ENCODE measurements at regions not wholly inside any gene's neighbourhood (a gene's known extent, or its start where the extent isn't known, plus 50 kb on each side); places are given as distances from the start of the nearest gene placed in this dataset.
"Not testable (repeated sequence)": the region's sequence is repeated elsewhere in the genome, so short reads cannot be mapped to it uniquely, and the experiment has no call there.

GRCh38 chr22:23379540-23380229, 199.4 kb downstream of the BCR start:
- not testable (repeated sequence) for H3K4me1 ChIP-seq (ENCODE audit: control insufficient read depth in 1 of 2, insufficient read depth in 2 of 2, low read length in 2 of 2); H3K9ac ChIP-seq (ENCODE audit: low read depth in 1 of 2, low read length in 2 of 2); H3K9me3 ChIP-seq (ENCODE audit: control insufficient read depth in 1 of 2, low read length in 2 of 2); H3K36me3 ChIP-seq (ENCODE audit: control insufficient read depth in 1 of 2, insufficient read depth in 2 of 2, low read length in 2 of 2); H3K27me3 ChIP-seq (ENCODE audit: control insufficient read depth in 1 of 2, insufficient read depth in 2 of 2, low read length in 2 of 2); H3K4me3 ChIP-seq (ENCODE audit: low read depth in 1 of 2, low read length in 2 of 2); H3K27ac ChIP-seq (ENCODE audit: low read depth, low read length)

GRCh38 chr22:23377767-23378166, 197.5 kb downstream of the BCR start:
- Histone ChIP-seq H3K9ac (ENCODE audit: low read depth in 1 of 2, low read length in 2 of 2) (no peak overlapping the region), H3K27me3 (ENCODE audit: control insufficient read depth in 1 of 2, insufficient read depth in 2 of 2, low read length in 2 of 2) (no peaks in the 10 kb centered on the region), H3K4me1 (ENCODE audit: control insufficient read depth in 1 of 2, insufficient read depth in 2 of 2, low read length in 2 of 2) (no peaks in the 10 kb centered on the region), H3K36me3 (ENCODE audit: control insufficient read depth in 1 of 2, insufficient read depth in 2 of 2, low read length in 2 of 2) (no peaks in the 10 kb centered on the region), H3K4me3 (ENCODE audit: low read depth in 1 of 2, low read length in 2 of 2) (no peak overlapping the region), H3K27ac (ENCODE audit: low read depth, low read length) (no peak overlapping the region), H3K9me3 (ENCODE audit: control insufficient read depth in 1 of 2, low read length in 2 of 2) (no peaks in the 10 kb centered on the region)

DNA sequence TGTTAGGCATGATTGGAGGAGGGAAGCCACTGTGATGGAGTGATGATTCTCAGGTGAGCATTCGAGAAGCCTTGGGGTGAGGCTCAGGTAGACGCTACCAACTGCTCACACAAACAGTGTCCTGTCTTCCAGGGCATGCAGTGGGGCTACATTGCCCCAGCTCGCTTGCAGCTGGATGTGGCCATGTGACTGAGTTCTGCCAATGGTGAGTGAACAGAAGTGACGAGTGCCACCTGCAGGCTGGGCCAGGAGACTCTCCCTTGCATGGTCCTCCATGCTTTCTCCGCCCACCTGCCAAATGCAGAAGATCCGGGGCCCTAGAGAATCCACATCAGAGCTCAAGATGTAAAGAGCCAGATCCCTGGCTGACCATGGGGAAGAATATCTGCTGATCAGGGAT, 195.9 kb downstream of the BCR start:
- Histone ChIP-seq H3K27ac (ENCODE audit: low read depth, low read length) (no peak overlapping the region), H3K9ac (ENCODE audit: low read depth in 1 of 2, low read length in 2 of 2) (no peak overlapping the region), H3K4me3 (ENCODE audit: low read depth in 1 of 2, low read length in 2 of 2) (no peak overlapping the region), H3K27me3 (ENCODE audit: control insufficient read depth in 1 of 2, insufficient read depth in 2 of 2, low read length in 2 of 2) (no peaks in the 10 kb centered on the region), H3K36me3 (ENCODE audit: control insufficient read depth in 1 of 2, insufficient read depth in 2 of 2, low read length in 2 of 2) (no peaks in the 10 kb centered on the region), H3K4me1 (ENCODE audit: control insufficient read depth in 1 of 2, insufficient read depth in 2 of 2, low read length in 2 of 2) (no peaks in the 10 kb centered on the region), H3K9me3 (ENCODE audit: control insufficient read depth in 1 of 2, low read length in 2 of 2) (no peaks in the 10 kb centered on the region)

- H3K27me3 ChIP-seq (ENCODE audit: control insufficient read depth in 1 of 2, insufficient read depth in 2 of 2, low read length in 2 of 2), result no peaks in the 10 kb centered on the region
- H3K9me3 ChIP-seq (ENCODE audit: control insufficient read depth in 1 of 2, low read length in 2 of 2), result no peaks in the 10 kb centered on the region
- H3K4me1 ChIP-seq (ENCODE audit: control insufficient read depth in 1 of 2, insufficient read depth in 2 of 2, low read length in 2 of 2), result no peaks in the 10 kb centered on the region
Measured at GRCh38 chr22:23375031-23375827, 194.9 kb downstream of the BCR start.

DNA sequence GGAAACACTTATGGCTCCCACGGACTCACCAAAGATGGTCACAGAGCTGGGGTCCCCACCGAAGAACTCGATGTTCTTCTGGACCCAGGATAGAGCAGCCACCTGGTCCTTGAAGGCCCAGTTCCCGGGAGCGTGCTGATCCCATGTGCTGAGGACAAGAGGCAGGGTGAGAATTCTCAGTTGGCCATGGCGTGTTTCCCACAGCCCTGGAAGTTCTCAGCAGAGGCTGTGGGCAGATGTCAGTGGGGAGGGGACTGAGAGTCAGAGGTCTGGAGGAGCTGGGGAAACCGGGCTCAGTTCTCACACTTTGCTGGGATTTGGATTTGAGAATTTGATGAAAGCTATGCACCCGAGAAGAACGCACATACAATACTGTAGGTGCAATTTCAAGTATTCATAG, 193.3 kb downstream of the BCR start:
- Histone ChIP-seq H3K36me3 (ENCODE audit: control insufficient read depth in 1 of 2, insufficient read depth in 2 of 2, low read length in 2 of 2) (no peaks in the 10 kb centered on the region), H3K4me1 (ENCODE audit: control insufficient read depth in 1 of 2, insufficient read depth in 2 of 2, low read length in 2 of 2) (no peaks in the 10 kb centered on the region), H3K27me3 (ENCODE audit: control insufficient read depth in 1 of 2, insufficient read depth in 2 of 2, low read length in 2 of 2) (peaks cover 3 to 5% of the 10 kb centered on the region in 2 donors), H3K9ac (ENCODE audit: low read depth in 1 of 2, low read length in 2 of 2) (no peak overlapping the region), H3K4me3 (ENCODE audit: low read depth in 1 of 2, low read length in 2 of 2) (no peak overlapping the region), H3K27ac (ENCODE audit: low read depth, low read length) (no peak overlapping the region), H3K9me3 (ENCODE audit: control insufficient read depth in 1 of 2, low read length in 2 of 2) (no peaks in the 10 kb centered on the region)

More at GRCh38 chr22:23375031-23375827, 194.9 kb downstream of the BCR start:
- Histone ChIP-seq H3K4me3 (ENCODE audit: low read depth in 1 of 2, low read length in 2 of 2) (no peak overlapping the region), H3K36me3 (ENCODE audit: control insufficient read depth in 1 of 2, insufficient read depth in 2 of 2, low read length in 2 of 2) (no peaks in the 10 kb centered on the region), H3K27ac (ENCODE audit: low read depth, low read length) (no peak overlapping the region), H3K9ac (ENCODE audit: low read depth in 1 of 2, low read length in 2 of 2) (no peak overlapping the region)

GRCh38 chr22:23370251-23370650, 189.9 kb downstream of the BCR start:
- Histone ChIP-seq H3K4me3 (ENCODE audit: low read depth in 1 of 2, low read length in 2 of 2) (no peak overlapping the region), H3K9me3 (ENCODE audit: control insufficient read depth in 1 of 2, low read length in 2 of 2) (no peaks in the 10 kb centered on the region), H3K27me3 (ENCODE audit: control insufficient read depth in 1 of 2, insufficient read depth in 2 of 2, low read length in 2 of 2) (peaks cover 6 to 7% of the 10 kb centered on the region in 2 donors), H3K36me3 (ENCODE audit: control insufficient read depth in 1 of 2, insufficient read depth in 2 of 2, low read length in 2 of 2) (no peaks in the 10 kb centered on the region), H3K9ac (ENCODE audit: low read depth in 1 of 2, low read length in 2 of 2) (no peak overlapping the region), H3K4me1 (ENCODE audit: control insufficient read depth in 1 of 2, insufficient read depth in 2 of 2, low read length in 2 of 2) (no peaks in the 10 kb centered on the region), H3K27ac (ENCODE audit: low read depth, low read length) (no peak overlapping the region)

DNA sequence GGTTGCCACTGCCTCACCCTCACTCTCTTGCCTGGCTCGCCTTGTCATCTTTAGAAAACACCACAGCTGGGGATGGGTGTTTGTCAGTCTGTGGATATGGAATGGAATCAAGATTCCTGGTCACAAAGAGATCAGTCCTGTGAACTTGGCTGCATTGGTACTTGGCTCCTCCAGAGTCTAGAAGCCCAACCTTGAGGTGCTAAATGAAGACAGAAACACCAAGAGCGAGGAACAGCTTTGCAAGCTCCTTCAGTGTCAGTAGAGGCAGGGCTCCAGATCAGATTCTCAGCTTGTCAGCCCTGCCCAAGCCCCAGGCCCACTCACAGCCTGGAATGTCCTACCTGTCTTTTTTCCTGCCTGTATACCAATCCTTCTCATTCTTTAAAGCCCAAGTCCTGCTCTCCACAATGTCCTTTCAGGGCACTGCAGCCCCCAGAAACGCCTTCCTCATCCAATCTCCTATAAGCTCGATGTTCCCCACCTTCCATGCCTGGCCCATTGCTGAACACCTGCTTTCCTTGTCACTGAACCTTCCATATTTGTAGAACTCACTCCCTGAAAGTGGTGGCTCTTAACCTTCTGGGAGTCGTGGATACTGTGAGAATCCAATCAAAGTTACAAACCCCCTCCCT, 188.9 kb downstream of the BCR start:
- Histone ChIP-seq H3K27me3 (ENCODE audit: control insufficient read depth in 1 of 2, insufficient read depth in 2 of 2, low read length in 2 of 2) (peaks cover 6 to 7% of the 10 kb centered on the region in 2 donors), H3K9ac (ENCODE audit: low read depth in 1 of 2, low read length in 2 of 2) (no peak overlapping the region), H3K9me3 (ENCODE audit: control insufficient read depth in 1 of 2, low read length in 2 of 2) (no peaks in the 10 kb centered on the region), H3K4me1 (ENCODE audit: control insufficient read depth in 1 of 2, insufficient read depth in 2 of 2, low read length in 2 of 2) (no peaks in the 10 kb centered on the region), H3K27ac (ENCODE audit: low read depth, low read length) (no peak overlapping the region), H3K4me3 (ENCODE audit: low read depth in 1 of 2, low read length in 2 of 2) (no peak overlapping the region), H3K36me3 (ENCODE audit: control insufficient read depth in 1 of 2, insufficient read depth in 2 of 2, low read length in 2 of 2) (no peaks in the 10 kb centered on the region)
